ENCODE measurements at regions not wholly inside any gene's neighbourhood (a gene's known extent, or its start where the extent isn't known, plus 50 kb on each side); places are given as distances from the start of the nearest gene placed in this dataset.

DNA sequence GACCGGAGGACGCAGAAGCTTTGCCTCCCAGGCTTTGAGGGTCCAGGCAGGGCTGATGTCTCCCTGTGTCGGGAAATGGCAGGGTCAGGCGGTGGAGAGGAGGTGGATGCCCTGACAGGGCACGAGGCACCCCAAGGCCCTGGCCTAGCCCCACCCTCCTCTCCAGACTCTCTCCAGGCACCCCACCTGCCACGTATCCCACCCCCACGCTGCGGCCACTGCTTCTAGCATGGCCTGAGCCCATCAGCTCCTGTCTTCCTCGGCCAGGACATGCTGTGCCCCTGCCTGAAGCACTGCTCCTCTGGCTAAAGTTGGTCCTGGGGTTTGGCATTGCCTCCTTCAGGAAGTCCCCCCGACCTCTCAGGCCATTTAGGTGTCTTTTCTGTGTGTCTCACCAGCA, 64.2 kb upstream of the RXRA start:
- H3K27me3 Mint-ChIP-seq = peaks cover 11% of the 10 kb centered on the region
- ChIA-PET CTCF (no interaction called here), POLR2A (no interaction called here)
- intact Hi-C loops (cut with micrococcal nuclease) = no loop called here
- DNase-seq = no peak
- H3K27ac Mint-ChIP-seq = no peak overlapping the region
- no peak overlapping the region for H3K4me3 Mint-ChIP-seq
- H3K9me3 Mint-ChIP-seq = no peaks in the 10 kb centered on the region
- no peaks in the 10 kb centered on the region for H3K4me1 Mint-ChIP-seq (ENCODE audit: low read depth)
- no peaks in the 10 kb centered on the region for H3K36me3 Mint-ChIP-seq

DNA sequence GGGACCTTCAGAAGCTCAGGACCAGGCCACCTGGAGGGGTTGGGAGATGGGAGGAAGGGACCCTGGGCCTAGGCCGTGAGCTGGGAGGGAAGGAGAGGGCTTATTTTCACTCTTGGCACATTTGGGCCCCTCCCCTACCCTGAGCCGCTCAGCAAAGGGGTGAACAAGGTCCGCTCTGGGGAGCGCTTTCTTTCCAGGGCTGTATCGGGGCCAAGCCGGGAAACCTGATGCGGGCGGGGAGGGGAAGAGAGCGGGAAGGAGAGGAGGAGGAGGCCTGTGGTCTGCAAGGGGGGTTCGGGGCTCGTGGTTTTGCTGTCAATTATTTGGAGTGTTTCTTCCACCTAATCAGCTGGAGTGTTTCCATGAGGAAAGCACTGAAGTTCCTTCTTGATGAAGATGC, 62.7 kb upstream of the RXRA start:
- Mint-ChIP-seq H3K27me3 (peaks cover 14% of the 10 kb centered on the region), H3K36me3 (no peaks in the 10 kb centered on the region), H3K9me3 (no peaks in the 10 kb centered on the region), H3K27ac (no peak overlapping the region), H3K4me3 (no peak overlapping the region), H3K4me1 (ENCODE audit: low read depth) (no peaks in the 10 kb centered on the region)
- DNase-seq = no peak
- intact Hi-C loops (cut with micrococcal nuclease) = no loop called here
- POLR2A ChIA-PET = no interaction called here
- CTCF ChIA-PET = no interaction called here

DNA sequence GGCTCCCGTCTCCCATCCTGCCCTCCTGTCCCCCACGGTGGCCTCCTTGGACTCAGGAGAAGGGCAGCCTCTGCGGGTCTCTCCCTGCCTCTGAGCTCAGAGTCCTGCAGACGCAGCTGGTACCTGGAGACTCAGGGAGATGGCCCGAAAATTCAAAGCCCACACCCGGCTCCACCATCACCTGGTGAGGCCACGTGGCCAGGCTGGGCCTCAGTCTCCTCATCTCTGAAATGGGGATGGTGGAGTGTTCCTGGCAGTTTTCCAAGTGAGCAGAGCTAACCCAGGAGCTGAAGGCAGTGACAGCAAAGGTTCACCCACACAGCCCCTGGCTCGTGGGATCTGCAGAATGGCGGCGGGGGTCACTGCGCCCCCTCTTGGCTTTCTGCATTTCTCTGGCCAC, 62.1 kb upstream of the RXRA start:
- POLR2A ChIA-PET = no interaction called here
- CTCF ChIA-PET = no interaction called here
- Mint-ChIP-seq H3K36me3 (no peaks in the 10 kb centered on the region), H3K9me3 (no peaks in the 10 kb centered on the region), H3K4me1 (ENCODE audit: low read depth) (no peaks in the 10 kb centered on the region), H3K4me3 (no peak overlapping the region), H3K27me3 (peaks cover 14% of the 10 kb centered on the region), H3K27ac (no peak overlapping the region)
- intact Hi-C loops (cut with micrococcal nuclease) = no loop called here
- DNase-seq = no peak

DNA sequence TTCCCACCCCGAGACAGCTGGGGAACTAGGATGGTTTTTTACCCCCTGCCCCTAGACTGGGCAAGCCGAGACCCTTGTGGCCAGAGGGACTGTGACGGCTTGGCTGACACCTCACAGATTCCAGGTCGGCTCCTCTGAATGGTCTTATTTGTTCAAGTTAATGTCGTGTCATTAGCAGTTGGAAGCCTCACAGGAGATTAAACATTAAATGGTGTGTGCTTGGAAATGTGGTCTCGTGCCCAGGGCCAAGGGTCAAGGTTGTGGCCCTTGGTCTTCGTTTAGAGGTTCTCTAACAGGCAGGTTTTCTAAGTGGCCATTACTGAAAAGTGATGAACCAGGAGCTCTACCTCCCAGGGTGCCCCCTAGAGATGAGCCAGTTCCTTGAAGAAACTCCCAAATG, 61.2 kb upstream of the RXRA start:
- H3K27me3 Mint-ChIP-seq = peaks cover 16% of the 10 kb centered on the region
- H3K27ac Mint-ChIP-seq = no peak overlapping the region
- H3K9me3 Mint-ChIP-seq = no peaks in the 10 kb centered on the region
- ChIA-PET CTCF (no interaction called here), POLR2A (interaction anchor here (0.5 kb wide), 1 partner anchor 635 kb away, joined by 3 read pairs; no protein-coding TSS in a partner anchor)
- H3K4me1 Mint-ChIP-seq (ENCODE audit: low read depth) = no peaks in the 10 kb centered on the region
- H3K36me3 Mint-ChIP-seq = no peaks in the 10 kb centered on the region
- intact Hi-C loops (cut with micrococcal nuclease) = no loop called here
- H3K4me3 Mint-ChIP-seq = no peak overlapping the region
- no peak for DNase-seq

DNA sequence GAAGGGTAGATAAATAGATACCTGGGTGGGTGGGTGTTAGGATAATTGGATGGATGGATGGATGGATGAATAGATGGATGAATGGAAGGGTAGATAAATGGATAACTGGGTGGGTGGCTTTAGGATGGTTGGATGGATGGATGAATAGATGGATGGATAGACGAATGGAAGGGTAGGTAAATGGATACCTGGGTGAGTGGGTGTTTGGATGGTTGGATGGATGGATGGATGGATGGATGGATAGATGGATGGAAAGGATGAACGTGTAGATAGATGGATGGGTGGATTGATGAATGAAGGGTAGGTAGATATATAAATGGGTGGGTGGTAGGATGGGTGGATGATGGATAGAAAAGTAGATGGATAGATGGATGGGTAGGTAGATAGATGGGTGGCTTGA, 59.8 kb upstream of the RXRA start:
- CTCF ChIA-PET = no interaction called here
- H3K36me3 Mint-ChIP-seq = no peaks in the 10 kb centered on the region
- no peaks in the 10 kb centered on the region for H3K4me1 Mint-ChIP-seq (ENCODE audit: low read depth)
- POLR2A ChIA-PET = no interaction called here
- intact Hi-C loops (cut with micrococcal nuclease) = no loop called here
- no peak overlapping the region for H3K4me3 Mint-ChIP-seq
- H3K27ac Mint-ChIP-seq = no peak overlapping the region
- H3K9me3 Mint-ChIP-seq = no peaks in the 10 kb centered on the region
- no peak for DNase-seq
- H3K27me3 Mint-ChIP-seq = peaks cover 16% of the 10 kb centered on the region

DNA sequence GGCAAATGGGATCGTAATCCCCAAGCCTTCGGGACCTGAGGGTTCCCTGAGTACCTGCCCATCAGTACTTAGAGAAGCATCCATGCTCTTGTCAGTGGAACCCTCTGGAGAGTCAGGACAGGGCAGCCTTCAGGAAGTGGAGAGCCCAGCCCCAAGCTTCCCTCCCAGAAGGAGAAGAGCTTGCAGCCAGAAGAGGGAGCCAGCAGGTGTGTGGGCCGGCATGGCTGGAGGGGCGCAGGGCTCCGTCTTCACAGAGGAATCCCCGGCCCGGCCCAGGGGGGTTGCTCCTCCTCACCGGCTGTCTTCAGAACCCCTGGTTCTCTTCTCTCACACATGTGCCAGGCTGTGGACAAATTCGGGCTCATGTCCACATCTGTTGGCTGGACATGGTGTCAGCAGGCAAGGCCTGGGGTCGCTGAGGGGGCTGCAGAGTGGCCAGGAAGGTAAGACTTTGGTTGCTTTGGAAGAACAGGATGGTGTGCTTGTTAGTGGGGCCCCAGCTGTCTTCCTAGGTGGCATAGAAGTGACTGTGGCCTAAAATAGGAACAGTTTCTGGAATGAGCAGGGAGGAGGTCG, 58.9 kb upstream of the RXRA start:
- no peaks in the 10 kb centered on the region for H3K36me3 Mint-ChIP-seq
- intact Hi-C loops (cut with micrococcal nuclease) = no loop called here
- no peak overlapping the region for H3K27ac Mint-ChIP-seq
- no peak for DNase-seq
- H3K9me3 Mint-ChIP-seq = no peaks in the 10 kb centered on the region
- no peak overlapping the region for H3K4me3 Mint-ChIP-seq
- H3K4me1 Mint-ChIP-seq (ENCODE audit: low read depth) = no peaks in the 10 kb centered on the region
- POLR2A ChIA-PET = no interaction called here
- CTCF ChIA-PET = no interaction called here
- peaks cover 16% of the 10 kb centered on the region for H3K27me3 Mint-ChIP-seq

DNA sequence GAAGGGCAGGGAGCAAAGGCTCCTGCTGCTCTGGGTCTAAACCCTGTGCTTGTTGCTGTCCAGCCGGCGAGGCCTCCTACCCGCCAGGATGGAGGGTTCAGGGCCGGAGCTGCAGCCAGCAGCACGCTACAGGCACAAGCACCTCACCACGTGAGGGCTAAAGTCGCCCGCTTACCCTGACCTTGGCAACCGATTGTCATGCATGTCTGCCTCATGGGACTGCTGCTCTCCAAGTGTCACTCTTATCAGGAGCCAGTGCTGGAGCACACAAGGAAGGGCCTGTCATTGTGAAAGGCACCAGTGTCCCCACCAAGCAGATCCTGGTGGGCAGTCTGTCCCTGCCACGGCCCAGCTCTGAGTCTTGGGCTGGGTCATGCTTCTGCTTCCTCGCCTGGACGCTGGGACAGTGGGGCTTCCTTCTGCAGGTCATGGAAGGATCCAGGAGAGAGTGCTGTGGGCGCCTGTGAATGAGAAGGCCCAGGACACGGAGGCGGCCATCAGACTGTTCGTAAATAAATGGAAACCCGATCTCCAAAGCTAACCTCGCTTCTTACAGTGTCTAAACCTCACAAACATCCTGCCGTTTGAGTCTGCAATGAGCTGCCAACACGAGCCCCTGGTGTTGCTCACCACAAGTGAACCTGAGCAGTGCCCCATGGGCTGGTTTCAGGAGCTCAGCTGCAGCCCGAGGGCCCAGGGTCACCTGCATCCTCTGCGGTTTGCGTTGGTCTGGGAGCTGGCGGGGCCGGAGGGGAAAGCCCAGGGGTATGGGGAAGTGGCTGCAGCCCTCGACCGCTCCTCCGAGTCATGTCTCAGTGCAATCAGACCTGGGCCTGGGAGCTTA, 58.2 kb upstream of the RXRA start:
- no peak overlapping the region for H3K27ac Mint-ChIP-seq
- H3K27me3 Mint-ChIP-seq = peaks cover 16% of the 10 kb centered on the region
- no peak overlapping the region for H3K4me3 Mint-ChIP-seq
- no peak for DNase-seq
- no peaks in the 10 kb centered on the region for H3K4me1 Mint-ChIP-seq (ENCODE audit: low read depth)
- ChIA-PET POLR2A (no interaction called here), CTCF (no interaction called here)
- H3K9me3 Mint-ChIP-seq = no peaks in the 10 kb centered on the region
- intact Hi-C loops (cut with micrococcal nuclease) = no loop called here
- H3K36me3 Mint-ChIP-seq = no peaks in the 10 kb centered on the region

DNA sequence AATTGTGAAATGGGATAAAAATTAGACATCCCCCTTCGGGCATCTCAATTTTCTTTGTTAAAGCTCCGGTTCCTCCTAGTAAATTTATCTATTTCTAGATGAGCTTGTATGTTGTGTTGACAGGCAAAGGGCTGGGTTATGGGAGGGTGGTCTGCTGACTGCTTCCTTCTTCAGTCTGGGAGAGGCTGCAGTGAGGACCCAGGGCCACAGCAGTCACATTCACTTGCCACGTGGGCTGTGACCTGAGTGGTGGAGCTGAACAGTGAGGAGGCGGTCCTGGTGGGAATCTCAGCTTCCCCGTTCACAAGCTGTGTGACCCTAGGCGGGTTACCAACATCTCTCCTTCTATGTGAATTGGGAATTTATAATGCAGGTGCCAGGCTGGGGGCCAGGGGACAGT, 57.5 kb upstream of the RXRA start:
- ChIA-PET POLR2A (no interaction called here), CTCF (no interaction called here)
- Mint-ChIP-seq H3K4me3 (no peak overlapping the region), H3K4me1 (ENCODE audit: low read depth) (no peaks in the 10 kb centered on the region), H3K27me3 (peaks cover 16% of the 10 kb centered on the region), H3K36me3 (no peaks in the 10 kb centered on the region), H3K27ac (no peak overlapping the region), H3K9me3 (no peaks in the 10 kb centered on the region)
- intact Hi-C loops (cut with micrococcal nuclease) = no loop called here
- no peak for DNase-seq

DNA sequence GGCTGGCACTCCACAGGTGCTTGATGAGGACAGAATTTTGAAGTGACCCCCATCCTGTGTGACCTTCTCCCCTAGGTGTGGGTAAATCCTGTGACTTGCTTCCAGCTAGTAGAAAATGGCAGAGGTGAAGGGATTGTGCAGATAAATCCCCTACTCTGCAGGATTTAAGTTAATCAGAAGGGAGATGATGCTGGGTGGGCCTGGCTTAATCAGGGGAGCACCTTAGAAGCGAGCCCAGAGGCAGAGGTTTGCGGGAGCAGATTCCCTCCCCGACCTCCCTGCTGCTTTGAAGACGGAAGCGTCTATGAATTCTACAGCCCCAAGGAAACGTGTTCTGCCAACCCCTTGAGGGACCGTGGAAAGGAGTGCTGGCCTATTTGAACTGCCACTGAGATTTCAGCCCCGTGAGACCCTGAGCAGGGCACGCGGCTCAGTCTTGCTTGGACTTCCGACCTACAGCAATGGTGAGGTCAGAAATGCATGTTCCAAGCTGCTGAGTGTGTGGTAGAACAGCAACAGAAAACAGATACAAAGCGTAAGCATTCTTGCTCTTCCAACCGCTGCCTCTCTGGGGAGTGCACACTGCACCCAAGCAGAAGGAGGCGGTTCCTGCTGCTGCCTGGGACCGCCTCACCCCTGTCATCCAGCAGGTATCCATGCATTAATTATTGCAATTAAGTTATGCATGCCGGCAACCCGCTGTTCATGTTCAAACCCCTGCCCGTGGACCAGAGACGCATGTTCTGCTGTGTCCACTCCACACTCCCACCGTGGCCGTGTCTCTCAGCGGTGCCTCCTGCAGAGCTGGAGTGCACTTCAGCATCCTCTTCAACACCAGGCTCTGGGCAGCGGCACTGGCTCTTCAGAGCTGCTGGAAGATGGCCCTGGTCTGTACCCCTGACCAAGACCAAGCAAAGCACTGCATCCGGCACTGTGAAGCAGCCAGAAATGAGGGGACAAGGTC, 54.6 kb upstream of the RXRA start:
- ChIA-PET CTCF (interaction anchor here (0.5 kb wide), 1 partner anchor 107 kb away, joined by 3 read pairs; the partner anchor contains the start of gene RNU6ATAC), POLR2A (no interaction called here)
- H3K9me3 Mint-ChIP-seq = no peaks in the 10 kb centered on the region
- H3K36me3 Mint-ChIP-seq = no peaks in the 10 kb centered on the region
- intact Hi-C loops (cut with micrococcal nuclease) = no loop called here
- H3K27me3 Mint-ChIP-seq = peaks cover 6% of the 10 kb centered on the region
- no peak overlapping the region for H3K27ac Mint-ChIP-seq
- H3K4me3 Mint-ChIP-seq = no peak overlapping the region
- no peaks in the 10 kb centered on the region for H3K4me1 Mint-ChIP-seq (ENCODE audit: low read depth)
- no peak for DNase-seq

DNA sequence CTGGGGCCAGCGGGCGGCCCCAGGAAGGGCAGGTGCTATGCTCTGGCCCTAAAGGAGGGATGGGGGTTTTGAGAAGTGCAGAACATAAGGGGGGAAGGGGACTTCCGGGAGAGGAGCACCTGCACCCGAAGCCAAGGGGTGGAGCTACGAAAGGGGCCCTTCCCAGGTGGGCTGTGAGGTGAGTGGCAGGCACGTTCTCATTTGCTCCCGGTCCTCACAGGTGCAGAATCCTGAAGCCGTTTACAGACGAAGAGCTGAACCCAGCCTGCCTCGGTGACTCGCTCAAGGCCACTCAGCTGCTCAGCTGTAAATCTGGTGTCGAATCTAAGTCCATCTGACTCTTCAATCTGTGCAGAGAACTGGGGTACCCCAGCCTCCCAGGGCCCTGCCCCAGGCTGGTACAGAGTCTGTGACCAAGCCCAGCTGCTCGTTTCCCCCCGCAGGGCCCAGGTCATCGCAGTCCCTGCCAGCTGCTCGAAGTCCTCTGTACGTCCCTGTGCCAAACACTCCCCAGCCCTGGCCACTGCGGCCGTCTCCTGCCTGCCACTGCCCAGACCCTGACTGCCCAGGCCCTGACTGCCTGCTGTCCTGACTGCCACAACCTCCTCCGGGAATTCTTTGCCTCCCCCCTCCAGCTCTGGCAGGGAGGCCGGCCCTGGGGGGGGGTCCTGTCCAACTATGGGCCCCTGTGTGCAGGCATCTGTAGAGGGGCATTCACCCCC, 53.8 kb upstream of the RXRA start:
- no peaks in the 10 kb centered on the region for H3K36me3 Mint-ChIP-seq

DNA sequence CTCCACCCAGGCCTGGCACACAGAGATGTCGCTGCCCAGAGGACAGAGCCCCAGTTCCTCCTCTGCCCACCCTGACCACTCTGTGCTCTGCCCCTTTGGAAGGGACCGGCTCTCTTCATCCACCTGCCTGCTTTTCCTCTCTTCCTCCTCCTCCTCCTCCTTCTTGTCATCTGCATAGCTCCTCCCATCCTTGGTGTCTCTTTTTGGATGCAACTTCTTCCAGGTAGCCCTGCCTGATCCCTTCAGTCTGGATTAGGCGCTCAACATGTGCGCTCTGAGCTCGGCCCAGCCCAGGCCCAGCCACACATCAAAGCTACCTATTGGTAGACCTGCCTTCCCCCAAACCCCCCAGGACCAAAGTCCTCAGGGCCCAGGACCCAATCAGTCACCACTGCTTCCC, 52.6 kb upstream of the RXRA start:
- ChIA-PET CTCF (interaction anchor here (1.1 kb wide), 1 partner anchor 170 kb away, joined by 3 read pairs; no protein-coding TSS in a partner anchor), POLR2A (no interaction called here)
- DNase-seq = no peak
- no peak overlapping the region for H3K4me3 Mint-ChIP-seq
- peaks cover 7% of the 10 kb centered on the region for H3K27me3 Mint-ChIP-seq
- H3K9me3 Mint-ChIP-seq = no peaks in the 10 kb centered on the region
- intact Hi-C loops (cut with micrococcal nuclease) = no loop called here
- no peak overlapping the region for H3K27ac Mint-ChIP-seq
- H3K4me1 Mint-ChIP-seq (ENCODE audit: low read depth) = no peaks in the 10 kb centered on the region
- no peaks in the 10 kb centered on the region for H3K36me3 Mint-ChIP-seq

More for the DNA sequence above, 53.8 kb upstream of the RXRA start:
- intact Hi-C loops (cut with micrococcal nuclease) = no loop called here
- ChIA-PET CTCF (interaction anchor here (0.5 kb wide), 1 partner anchor 108 kb away, joined by 3 read pairs; the partner anchor contains the start of gene RNU6ATAC), POLR2A (no interaction called here)
- DNase-seq = no peak
- H3K4me1 Mint-ChIP-seq (ENCODE audit: low read depth) = no peaks in the 10 kb centered on the region
- no peaks in the 10 kb centered on the region for H3K9me3 Mint-ChIP-seq
- H3K27ac Mint-ChIP-seq = no peak overlapping the region
- H3K27me3 Mint-ChIP-seq = peaks cover 9% of the 10 kb centered on the region
- no peak overlapping the region for H3K4me3 Mint-ChIP-seq

DNA sequence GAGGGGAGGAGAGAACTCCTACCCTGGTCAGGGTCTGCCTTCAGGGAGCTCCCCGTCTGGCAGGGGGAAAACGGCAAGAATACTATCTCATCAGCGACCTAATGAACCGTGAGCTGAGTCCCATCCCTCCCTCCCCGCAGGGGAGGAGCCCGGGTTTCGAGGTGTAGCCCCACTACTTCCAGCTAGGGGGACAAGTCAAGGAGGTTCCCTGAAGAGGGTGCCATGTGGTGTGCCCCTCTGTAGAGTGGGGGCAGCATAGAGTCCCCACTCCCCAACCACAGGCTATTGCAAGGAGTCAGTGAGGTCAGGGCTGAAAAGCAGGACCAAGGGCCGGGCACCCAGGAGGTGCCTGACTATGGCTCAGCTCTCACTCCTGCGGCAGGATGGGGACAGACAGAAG, 50.9 kb upstream of the RXRA start:
- intact Hi-C loops (cut with micrococcal nuclease) = no loop called here
- H3K4me1 Mint-ChIP-seq (ENCODE audit: low read depth) = no peaks in the 10 kb centered on the region
- peaks cover 4% of the 10 kb centered on the region for H3K27me3 Mint-ChIP-seq
- CTCF ChIA-PET = no interaction called here
- H3K9me3 Mint-ChIP-seq = no peaks in the 10 kb centered on the region
- H3K4me3 Mint-ChIP-seq = no peak overlapping the region
- H3K36me3 Mint-ChIP-seq = no peaks in the 10 kb centered on the region
- H3K27ac Mint-ChIP-seq = no peak overlapping the region
- no peak for DNase-seq
- POLR2A ChIA-PET = no interaction called here
